ENCODE measurements at regions not wholly inside any gene's neighbourhood (a gene's known extent, or its start where the extent isn't known, plus 50 kb on each side); places are given as distances from the start of the nearest gene placed in this dataset.

DNA sequence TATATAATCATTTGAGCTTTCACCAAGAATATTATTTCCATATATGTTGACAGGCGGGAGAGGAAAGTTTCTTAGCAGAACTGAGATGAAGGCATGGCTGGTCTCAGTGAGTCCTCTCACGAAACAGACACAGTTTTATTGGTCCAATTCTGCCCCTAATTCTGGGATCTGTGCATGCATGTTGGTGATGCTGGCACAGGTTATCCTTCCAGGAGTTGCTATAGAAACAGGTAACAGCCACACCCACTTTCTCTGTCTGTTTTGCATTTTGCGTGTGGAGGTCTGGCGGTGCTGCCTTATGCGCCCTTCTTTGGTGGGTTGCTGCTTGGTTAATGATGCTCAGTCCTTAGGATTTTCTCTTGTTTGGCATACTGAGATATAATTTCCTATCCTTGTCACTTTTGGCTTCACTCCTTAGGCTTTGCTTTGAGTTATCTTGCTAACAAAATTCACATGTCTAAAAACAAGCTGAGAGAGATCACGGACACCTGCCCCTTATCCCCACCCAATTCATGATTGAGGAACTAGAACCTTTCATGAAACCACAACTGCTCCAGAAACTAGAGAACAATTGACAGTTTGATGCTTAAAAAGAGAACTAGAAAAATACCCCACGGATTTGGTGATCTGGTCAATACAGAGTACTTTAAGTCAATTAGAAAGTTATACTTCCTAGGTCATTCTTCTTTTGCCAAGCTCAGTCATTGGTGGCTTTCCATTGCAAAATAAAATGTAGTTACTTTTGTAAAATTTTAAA lies 189.3 kb downstream of the FAT3 start:
- Histone ChIP-seq H3K36me3 (replicated peaks in 1 of 2; ENCODE audit: control insufficient read depth in 1 of 2, insufficient read depth in 2 of 2, low read length in 1 of 2) (no peaks in the 10 kb centered on the region), H2AFZ (ENCODE audit: low read depth) (no peak overlapping the region), H3K4me1 (ENCODE audit: control insufficient read depth in 1 of 2, insufficient read depth in 2 of 2, low read depth in 1 of 2, low read length in 1 of 2) (peaks cover 0 to 3% of the 10 kb centered on the region in 2 experiments; a peak in 1 of 4 replicates), H3K9ac (no peak overlapping the region), H3K9me2 (no peaks in the 10 kb centered on the region), H4K20me1 (ENCODE audit: insufficient read depth) (no peaks in the 10 kb centered on the region), H3K79me2 (ENCODE audit: insufficient read depth) (no peaks in the 10 kb centered on the region), H3F3A (replicated peaks; ENCODE audit: insufficient read depth) (no peaks in the 10 kb centered on the region), H3K4me2 (no peak overlapping the region), H3K4me3 (ENCODE audit: low read depth in 2 of 2, low read length in 1 of 2) (no peak overlapping the region), H3K27ac (ENCODE audit: low read depth in 2 of 2, low read length in 1 of 2) (no peak overlapping the region), H3K27me3 (ENCODE audit: insufficient read depth) (no peaks in the 10 kb centered on the region), H3K9me3 (no peaks in the 10 kb centered on the region)
- no peak for TF ChIP-seq GABPA (IDR thresholded peaks at IDR 0.05; ENCODE audit: low read depth)
- no peak for TF ChIP-seq MEF2A (IDR thresholded peaks at IDR 0.05; ENCODE audit: borderline replicate concordance, low read depth)
- no peak for TF ChIP-seq FOXJ3 (CRISPR knock-in tag; IDR thresholded peaks at IDR 0.05)
- TF ChIP-seq GATA2 (CRISPR knock-in tag; IDR thresholded peaks at IDR 0.05), result no peak
- TF ChIP-seq, protein P1, sequence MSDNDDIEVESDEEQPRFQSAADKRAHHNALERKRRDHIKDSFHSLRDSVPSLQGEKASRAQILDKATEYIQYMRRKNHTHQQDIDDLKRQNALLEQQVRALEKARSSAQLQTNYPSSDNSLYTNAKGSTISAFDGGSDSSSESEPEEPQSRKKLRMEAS (IDR thresholded peaks at IDR 0.05; ENCODE audit: low read depth), result no peak
- TF ChIP-seq RAD21 (IDR thresholded peaks at IDR 0.05; ENCODE audit: low read length), result no peak
- TF ChIP-seq, protein P2, sequence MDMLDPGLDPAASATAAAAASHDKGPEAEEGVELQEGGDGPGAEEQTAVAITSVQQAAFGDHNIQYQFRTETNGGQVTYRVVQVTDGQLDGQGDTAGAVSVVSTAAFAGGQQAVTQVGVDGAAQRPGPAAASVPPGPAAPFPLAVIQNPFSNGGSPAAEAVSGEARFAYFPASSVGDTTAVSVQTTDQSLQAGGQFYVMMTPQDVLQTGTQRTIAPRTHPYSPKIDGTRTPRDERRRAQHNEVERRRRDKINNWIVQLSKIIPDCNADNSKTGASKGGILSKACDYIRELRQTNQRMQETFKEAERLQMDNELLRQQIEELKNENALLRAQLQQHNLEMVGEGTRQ (IDR thresholded peaks at IDR 0.05; ENCODE audit: borderline replicate concordance, low read depth, low read length), result no peak
- TF ChIP-seq FOSL2 (IDR thresholded peaks at IDR 0.05; ENCODE audit: borderline replicate concordance, low read depth), result no peak
- no peak for TF ChIP-seq TEAD4 (IDR thresholded peaks at IDR 0.05; ENCODE audit: borderline replicate concordance, insufficient read depth)
- no peak for TF ChIP-seq EZH2phosphoT487 (IDR thresholded peaks at IDR 0.05; ENCODE audit: borderline replicate concordance, low read depth)
- TF ChIP-seq REST (IDR thresholded peaks at IDR 0.05; ENCODE audit: low read depth, low read length), result no peak
- no peak for TF ChIP-seq POLR2AphosphoS5 (IDR thresholded peaks at IDR 0.05; ENCODE audit: low read depth, low read length)
- no peak for TF ChIP-seq MXI1 (IDR thresholded peaks at IDR 0.05; ENCODE audit: low read depth, low read length)
- TF ChIP-seq FOXM1 (IDR thresholded peaks at IDR 0.05; ENCODE audit: low read depth), result no peak
- no peak for TF ChIP-seq SMC3 (IDR thresholded peaks at IDR 0.05; ENCODE audit: low read depth, low read length)
- no peak for DNase-seq
- POLR2A ChIA-PET, result no interaction called here
- 78% methylated on average over 7 of the region's 7 CpGs for WGBS (ENCODE audit: low lambda C conversion rate)
- CTCF ChIA-PET, result interaction anchor here (0.6 kb wide), 1 partner anchor 17 kb away, joined by 3 read pairs; no protein-coding TSS in a partner anchor

Measured in SK-N-SH (cell line).